ENCODE measurements at regions not wholly inside any gene's neighbourhood (a gene's known extent, or its start where the extent isn't known, plus 50 kb on each side); places are given as distances from the start of the nearest gene placed in this dataset.
"Not testable (repeated sequence)": the region's sequence is repeated elsewhere in the genome, so short reads cannot be mapped to it uniquely, and the experiment has no call there.

- DNase-seq, result peak; percentile 71 to 91 (median 84)
Measured at GRCh38 chr5:124902097-124902821, 155.8 kb upstream of the ZNF608 start.

- DNase-seq, result no peak
Measured at GRCh38 chr5:124905256-124906130, 159.1 kb upstream of the ZNF608 start.

- DNase-seq, result peak; percentile 30 to 68 (median 58)
Measured at GRCh38 chr5:124906339-124907097, 160.1 kb upstream of the ZNF608 start.

GRCh38 chr5:124907098-124907644 lies 160.7 kb upstream of the ZNF608 start:
- no peak for DNase-seq

GRCh38 chr5:124908581-124909451 lies 162.4 kb upstream of the ZNF608 start:
- peak; percentile 57 to 88 (median 74) for DNase-seq

GRCh38 chr5:124909734-124910133 lies 163.3 kb upstream of the ZNF608 start:
- DNase-seq, result no peak

- DNase-seq, result no peak
Measured at GRCh38 chr5:124910354-124911016, 164.0 kb upstream of the ZNF608 start.

GRCh38 chr5:124912638-124913328 lies 166.3 kb upstream of the ZNF608 start:
- peak; percentile 21 to 74 (median 46) for DNase-seq

GRCh38 chr5:124913329-124913653 lies 166.9 kb upstream of the ZNF608 start:
- DNase-seq, result no peak

GRCh38 chr5:124916313-124916712 lies 169.9 kb upstream of the ZNF608 start:
- DNase-seq, result not testable (repeated sequence)

GRCh38 chr5:124918618-124919017 lies 172.2 kb upstream of the ZNF608 start:
- DNase-seq, result peak in 2 of 4 experiments; percentile 21 to 25

GRCh38 chr5:124919076-124919475 lies 172.6 kb upstream of the ZNF608 start:
- DNase-seq, result peak in 2 of 4 experiments; percentile 44 to 66

- DNase-seq, result no peak
Measured at GRCh38 chr5:124919747-124920525, 173.5 kb upstream of the ZNF608 start.

- DNase-seq, result peak; percentile 31 to 75 (median 58)
Measured at GRCh38 chr5:124920909-124921666, 174.6 kb upstream of the ZNF608 start.

- DNase-seq, result no peak
Measured at GRCh38 chr5:124921694-124922093, 175.3 kb upstream of the ZNF608 start.

GRCh38 chr5:124922255-124922975 lies 176.0 kb upstream of the ZNF608 start:
- DNase-seq, result no peak

GRCh38 chr5:124923131-124923530 lies 176.7 kb upstream of the ZNF608 start:
- DNase-seq, result peak; percentile 29 to 69 (median 45)

- no peak for DNase-seq
Measured at GRCh38 chr5:124924729-124925128, 178.3 kb upstream of the ZNF608 start.
